ENCODE measurements at regions not wholly inside any gene's neighbourhood (a gene's known extent, or its start where the extent isn't known, plus 50 kb on each side); places are given as distances from the start of the nearest gene placed in this dataset.

DNA sequence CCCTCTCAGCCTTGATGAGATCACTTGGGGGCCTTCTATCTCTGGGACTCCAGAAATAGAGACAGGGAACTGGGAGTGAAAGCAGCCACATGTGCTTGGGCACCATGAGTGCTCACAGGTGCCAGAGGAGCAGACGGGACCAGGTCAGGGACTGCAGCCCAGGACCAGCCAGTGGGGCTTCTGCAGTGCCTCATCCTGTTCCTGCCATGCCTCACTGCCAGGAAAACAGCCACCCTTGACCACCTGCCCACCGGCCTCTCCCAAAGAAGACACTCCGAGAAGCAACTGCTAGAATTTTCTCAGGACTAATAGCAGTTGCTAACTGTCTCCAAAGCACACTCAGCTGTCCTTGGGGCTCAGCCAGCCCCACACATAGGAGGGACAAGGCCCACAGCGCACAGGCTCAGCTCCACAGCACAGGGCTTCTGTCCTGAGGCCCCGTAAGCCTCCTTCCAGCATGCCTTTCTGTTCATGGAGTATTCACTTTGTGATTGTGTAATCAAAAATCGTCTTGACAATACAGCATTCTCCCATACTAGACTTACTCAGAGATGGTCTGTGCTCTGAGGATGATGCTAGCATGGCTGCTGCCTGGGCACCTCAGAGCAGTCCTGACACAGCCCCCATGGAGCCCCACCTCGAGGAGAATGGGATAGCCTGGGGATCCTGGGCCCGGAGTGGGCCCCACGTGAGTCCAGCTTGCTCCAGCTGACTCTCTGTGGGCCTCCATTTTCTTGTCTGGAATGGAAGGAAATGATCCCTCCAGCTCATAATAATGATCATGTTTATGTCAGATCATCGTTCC is 115.7 kb upstream of the RET start:
- Histone ChIP-seq H3K36me3 (no peaks in the 10 kb centered on the region), H3K4me3 (no peak overlapping the region), H3K4me1 (peaks cover 8 to 26% of the 10 kb centered on the region in 2 donors), H3K9me3 (no peaks in the 10 kb centered on the region), H3K27me3 (no peaks in the 10 kb centered on the region), H3K27ac (peak overlapping the region; percentile 38 to 74 (median 66))
- TF ChIP-seq POLR2A (IDR thresholded peaks at IDR 0.05) = no peak
- TF ChIP-seq, protein P1, sequence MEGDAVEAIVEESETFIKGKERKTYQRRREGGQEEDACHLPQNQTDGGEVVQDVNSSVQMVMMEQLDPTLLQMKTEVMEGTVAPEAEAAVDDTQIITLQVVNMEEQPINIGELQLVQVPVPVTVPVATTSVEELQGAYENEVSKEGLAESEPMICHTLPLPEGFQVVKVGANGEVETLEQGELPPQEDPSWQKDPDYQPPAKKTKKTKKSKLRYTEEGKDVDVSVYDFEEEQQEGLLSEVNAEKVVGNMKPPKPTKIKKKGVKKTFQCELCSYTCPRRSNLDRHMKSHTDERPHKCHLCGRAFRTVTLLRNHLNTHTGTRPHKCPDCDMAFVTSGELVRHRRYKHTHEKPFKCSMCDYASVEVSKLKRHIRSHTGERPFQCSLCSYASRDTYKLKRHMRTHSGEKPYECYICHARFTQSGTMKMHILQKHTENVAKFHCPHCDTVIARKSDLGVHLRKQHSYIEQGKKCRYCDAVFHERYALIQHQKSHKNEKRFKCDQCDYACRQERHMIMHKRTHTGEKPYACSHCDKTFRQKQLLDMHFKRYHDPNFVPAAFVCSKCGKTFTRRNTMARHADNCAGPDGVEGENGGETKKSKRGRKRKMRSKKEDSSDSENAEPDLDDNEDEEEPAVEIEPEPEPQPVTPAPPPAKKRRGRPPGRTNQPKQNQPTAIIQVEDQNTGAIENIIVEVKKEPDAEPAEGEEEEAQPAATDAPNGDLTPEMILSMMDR (IDR thresholded peaks at IDR 0.05 in 4 of 5, conservative IDR thresholded peaks at IDR 0.05 in 1 of 5) = no peak
- intact Hi-C loops (cut with DNase I; ENCODE audit: low total_unique reads) (no loop called here), in situ Hi-C loops (cut with MboI; ENCODE audit: low sequenced_read_pairs in 4 of 4) (no loop called here)
- DNase-seq = peak; percentile 17 to 41
- peak; percentile 57 to 73 for ATAC-seq

DNA sequence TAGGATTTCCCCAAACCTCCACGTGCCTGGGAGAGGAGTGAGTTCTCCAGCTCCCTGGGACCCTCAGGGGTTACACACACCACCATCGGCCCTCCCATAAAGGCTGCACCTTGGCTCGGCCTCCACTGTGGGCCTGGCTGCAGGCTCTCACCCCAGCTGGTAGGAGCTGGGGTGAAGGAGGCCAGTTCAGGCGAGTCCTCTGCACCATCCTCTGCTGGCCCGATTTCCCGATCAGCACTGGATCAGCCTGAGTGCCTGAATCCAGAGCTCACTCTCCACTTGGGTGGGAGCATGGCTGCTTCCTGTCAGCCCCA is 115.1 kb upstream of the RET start:
- Histone ChIP-seq H3K4me3 (no peak overlapping the region), H3K27me3 (no peaks in the 10 kb centered on the region), H3K36me3 (no peaks in the 10 kb centered on the region), H3K27ac (peak overlapping the region; percentile 38 to 74 (median 66)), H3K9me3 (no peaks in the 10 kb centered on the region), H3K4me1 (peaks cover 8 to 26% of the 10 kb centered on the region in 2 donors)
- in situ Hi-C loops (cut with MboI; ENCODE audit: low sequenced_read_pairs in 4 of 4) (no loop called here), intact Hi-C loops (cut with DNase I; ENCODE audit: low total_unique reads) (no loop called here)
- DNase-seq = no peak
- ATAC-seq = no peak
- TF ChIP-seq, protein P1 (IDR thresholded peaks at IDR 0.05 in 4 of 5, conservative IDR thresholded peaks at IDR 0.05 in 1 of 5) = no peak
- no peak for TF ChIP-seq POLR2A (IDR thresholded peaks at IDR 0.05)

DNA sequence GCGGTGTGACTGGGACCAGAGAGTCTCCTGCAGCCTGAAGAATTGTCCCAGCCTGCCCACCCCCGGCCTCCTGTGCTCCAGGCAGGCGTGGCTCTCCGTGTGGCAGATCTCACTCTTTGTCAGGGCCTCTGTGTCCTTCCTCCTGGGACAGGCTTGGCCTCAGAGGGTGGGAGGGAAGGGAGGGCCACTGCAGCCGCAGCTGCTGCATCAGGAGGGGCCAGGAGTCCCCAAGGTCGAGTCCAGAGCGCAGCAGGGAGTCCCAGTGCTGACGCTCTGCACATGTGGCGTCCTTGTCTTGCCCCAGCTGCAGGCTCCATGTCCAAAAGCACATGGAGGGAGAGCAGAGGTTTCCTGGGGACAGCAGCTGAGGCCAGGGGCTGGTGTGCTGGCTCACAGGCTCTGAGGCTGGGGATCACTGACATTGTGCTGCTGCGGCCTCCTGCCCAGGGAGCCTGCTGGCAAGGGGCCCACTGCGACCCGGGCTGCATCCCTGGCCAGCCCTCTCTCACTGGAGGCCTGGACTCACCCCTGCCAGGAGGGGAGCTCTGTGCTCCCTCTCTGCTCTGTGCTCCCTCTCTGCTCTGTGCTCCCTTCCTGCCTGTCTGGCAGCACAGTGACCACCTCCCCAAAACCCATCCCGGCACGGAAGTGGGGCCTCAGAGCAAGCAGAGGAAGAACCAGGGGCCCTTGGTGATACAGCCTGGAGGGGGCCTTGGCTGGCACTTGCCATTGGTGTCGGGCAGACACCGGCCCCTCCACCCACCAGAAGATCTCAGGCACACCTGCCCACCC is 114.6 kb upstream of the RET start:
- ATAC-seq = no peak

DNA sequence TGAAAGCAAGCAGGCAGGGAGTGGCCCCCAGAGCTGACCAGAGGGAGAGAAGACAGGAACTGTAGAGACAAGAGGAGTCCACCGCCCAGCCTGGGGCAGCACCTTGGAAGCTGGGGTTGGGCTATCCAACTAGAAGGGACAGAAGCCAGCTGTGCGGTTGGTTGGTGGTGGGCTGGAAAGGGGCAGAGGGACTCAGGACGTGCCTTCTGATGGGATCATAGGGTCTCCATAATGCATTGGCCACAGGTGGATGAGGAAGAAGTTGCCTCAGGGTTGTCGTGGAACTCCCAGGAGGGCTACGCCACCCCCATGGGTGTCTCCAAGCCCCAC is 114.0 kb upstream of the RET start:
- in situ Hi-C loops (cut with MboI; ENCODE audit: low sequenced_read_pairs in 4 of 4) = no loop called here
- Histone ChIP-seq H3K4me1 (peaks cover 8 to 26% of the 10 kb centered on the region in 2 donors), H3K36me3 (no peaks in the 10 kb centered on the region), H3K27me3 (no peaks in the 10 kb centered on the region), H3K27ac (peak overlapping the region in 1 of 4 donors; percentile 10), H3K4me3 (no peak overlapping the region), H3K9me3 (no peaks in the 10 kb centered on the region)
- DNase-seq (no peak), ATAC-seq (no peak)
- intact Hi-C loops (cut with DNase I; ENCODE audit: low total_unique reads) = no loop called here
- TF ChIP-seq, protein P1 (IDR thresholded peaks at IDR 0.05 in 4 of 5, conservative IDR thresholded peaks at IDR 0.05 in 1 of 5) = no peak
- TF ChIP-seq POLR2A (IDR thresholded peaks at IDR 0.05) = no peak

More for the DNA sequence above, 114.6 kb upstream of the RET start:
- DNase-seq = no peak
- Histone ChIP-seq H3K4me3 (no peak overlapping the region), H3K27me3 (no peaks in the 10 kb centered on the region), H3K9me3 (no peaks in the 10 kb centered on the region), H3K36me3 (no peaks in the 10 kb centered on the region), H3K4me1 (peaks cover 8 to 26% of the 10 kb centered on the region in 2 donors), H3K27ac (peak overlapping the region in 2 of 4 donors; percentile 72 to 74)
- intact Hi-C loops (cut with DNase I; ENCODE audit: low total_unique reads) = no loop called here
- TF ChIP-seq, protein P1 (IDR thresholded peaks at IDR 0.05 in 4 of 5, conservative IDR thresholded peaks at IDR 0.05 in 1 of 5) = no peak
- TF ChIP-seq POLR2A (IDR thresholded peaks at IDR 0.05) = no peak
- in situ Hi-C loops (cut with MboI; ENCODE audit: low sequenced_read_pairs in 4 of 4) = no loop called here
